Adrenal gland (tissue), 9 donors: ENCODE measurements at regions not wholly inside any gene's neighbourhood (a gene's known extent, or its start where the extent isn't known, plus 50 kb on each side); places are given as distances from the start of the nearest gene placed in this dataset.

Source experiments
- DNase-seq, 7 donors: peaks; one replicate each; pipeline ENCODE4 v3.0.0-alpha.2; 2019 to 2020
- H3K27ac ChIP-seq, 5 donors: fragments of 200-600 bp; sonication (generic) in 4 of 5; 1 replicate in 3 of 5; 2 replicates in 2 of 5; pipeline versions ENCODE4 v1.5.1 to v1.8.0; 2016 to 2020; ENCODE audit warnings: mild to moderate bottlenecking in 1 of 5
- H3K27me3 ChIP-seq: fragments of 200-600 bp; 2 replicates; pipeline ENCODE4 v1.8.0; 2021
- H3K36me3 ChIP-seq, 2 donors: fragments of 200-600 bp; replicated peaks in 1 of 2; 1 replicate in 1 of 2; 2 replicates in 1 of 2; pipeline versions ENCODE4 v1.5.1 to v1.8.0; 2018 to 2022
- H3K4me1 ChIP-seq, 2 donors: fragments of 200-600 bp; replicated peaks in 1 of 2; 1 replicate in 1 of 2; 2 replicates in 1 of 2; pipeline versions ENCODE4 v1.5.1 to v1.8.0; 2018 to 2021
- H3K4me3 ChIP-seq, 4 donors: fragments of 200-600 bp; sonication (generic) in 3 of 4; one replicate each; pipeline ENCODE4 v1.5.1; 2016 to 2018
- H3K9me3 ChIP-seq, 3 donors: fragments of 200-600 bp; sonication (generic) in 1 of 3; replicated peaks in 1 of 3; 1 replicate in 2 of 3; 2 replicates in 1 of 3; pipeline versions ENCODE4 v1.5.1 to v1.8.0; 2016 to 2021
- POLR2A ChIP-seq, 2 donors: fragments of 450-650 bp; IDR thresholded peaks; one replicate each; pipeline ENCODE4 v1.6.1; 2017; ENCODE audit warnings: antibody characterized with exemption in 2 of 2, mild to moderate bottlenecking in 2 of 2, moderate library complexity in 1 of 2
- WGBS, 4 donors: extraction: QIAGEN DNeasy Blood & Tissue Kit in 2 of 4; methylation state at CpG; one replicate each; pipeline versions ENCODE4 v1.1.5 to v1.1.7; 2013 to 2017; 5-methylcytosine and 5-hydroxymethylcytosine counted together
- intact Hi-C, 2 donors: fragments of 100-400 bp; cut with DNase I; formaldehyde crosslinking; loops; one replicate each; pipeline versions ENCODE4 v1.14.1 to v1.15.0; 2022 to 2023
- TF ChIP-seq, protein P1 (sequence below), 6 experiments: fragments of 450-650 bp in 4 of 6; fragments of 200-600 bp in 2 of 6; sonication (generic) in 1 of 6; IDR thresholded peaks; 1 replicate in 5 of 6; 2 replicates in 1 of 6; pipeline versions ENCODE4 v1.5.1 to v1.8.0; 2016 to 2021; ENCODE audit warnings: antibody characterized with exemption in 6 of 6, mild to moderate bottlenecking in 2 of 6, moderate library complexity in 1 of 6
- donor health status: healthy with polysubstance abuse.
- donor health status: Bipolar disorder and iron deficiency.
- donor health status: DM: yes; HTN: yes; CAD: no.
- donor health status: DM: no; HTN: no; CAD: no.
- donor health status: DM: no; HTN: no; CAD: no.

DNA sequence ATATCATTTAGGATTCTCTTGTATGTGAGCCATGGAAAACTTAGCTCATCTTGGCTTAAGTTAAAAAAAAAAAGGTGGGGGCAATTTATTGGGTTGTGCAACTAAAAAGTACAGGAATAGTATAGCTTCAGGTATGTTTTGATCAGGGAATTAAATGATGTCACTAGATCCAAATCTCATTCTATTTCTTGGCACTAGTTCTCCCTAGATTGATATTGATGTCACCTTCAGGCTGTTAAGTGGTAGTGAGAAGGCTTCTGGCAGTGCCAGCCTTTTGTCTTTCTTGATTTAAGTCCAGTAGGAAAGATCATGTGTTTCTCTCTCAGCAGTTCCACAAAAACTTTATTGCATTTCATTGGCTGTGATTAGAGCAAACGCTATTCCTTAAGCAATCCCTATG, 65.0 kb upstream of the ZBED5 start:
- TF ChIP-seq, protein P1, sequence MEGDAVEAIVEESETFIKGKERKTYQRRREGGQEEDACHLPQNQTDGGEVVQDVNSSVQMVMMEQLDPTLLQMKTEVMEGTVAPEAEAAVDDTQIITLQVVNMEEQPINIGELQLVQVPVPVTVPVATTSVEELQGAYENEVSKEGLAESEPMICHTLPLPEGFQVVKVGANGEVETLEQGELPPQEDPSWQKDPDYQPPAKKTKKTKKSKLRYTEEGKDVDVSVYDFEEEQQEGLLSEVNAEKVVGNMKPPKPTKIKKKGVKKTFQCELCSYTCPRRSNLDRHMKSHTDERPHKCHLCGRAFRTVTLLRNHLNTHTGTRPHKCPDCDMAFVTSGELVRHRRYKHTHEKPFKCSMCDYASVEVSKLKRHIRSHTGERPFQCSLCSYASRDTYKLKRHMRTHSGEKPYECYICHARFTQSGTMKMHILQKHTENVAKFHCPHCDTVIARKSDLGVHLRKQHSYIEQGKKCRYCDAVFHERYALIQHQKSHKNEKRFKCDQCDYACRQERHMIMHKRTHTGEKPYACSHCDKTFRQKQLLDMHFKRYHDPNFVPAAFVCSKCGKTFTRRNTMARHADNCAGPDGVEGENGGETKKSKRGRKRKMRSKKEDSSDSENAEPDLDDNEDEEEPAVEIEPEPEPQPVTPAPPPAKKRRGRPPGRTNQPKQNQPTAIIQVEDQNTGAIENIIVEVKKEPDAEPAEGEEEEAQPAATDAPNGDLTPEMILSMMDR (IDR thresholded peaks at IDR 0.05): no peak
- no peak for TF ChIP-seq POLR2A (IDR thresholded peaks at IDR 0.05)

DNA sequence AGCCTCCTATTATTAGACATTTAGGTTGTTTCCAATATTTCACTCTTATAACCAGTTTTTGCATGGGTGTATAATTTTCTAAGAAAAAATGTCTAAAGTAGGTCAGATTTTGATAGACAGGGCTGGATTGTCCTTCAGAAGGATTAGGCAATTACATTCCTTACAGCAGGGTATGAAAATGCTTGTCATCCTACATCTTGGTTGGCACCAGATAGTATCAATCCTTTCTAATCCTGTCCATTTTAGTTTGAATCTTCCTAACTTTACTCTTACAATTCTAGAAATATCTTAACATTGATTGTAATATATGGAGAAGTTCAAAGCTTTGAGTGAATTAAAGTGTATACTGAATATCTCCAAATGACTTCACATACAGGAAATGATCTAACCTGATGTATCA, 63.0 kb upstream of the ZBED5 start:
- Histone ChIP-seq H3K27me3 (no peaks in the 10 kb centered on the region), H3K36me3 (no peaks in the 10 kb centered on the region), H3K4me3 (no peak overlapping the region), H3K4me1 (no peaks in the 10 kb centered on the region), H3K27ac (no peak overlapping the region), H3K9me3 (no peaks in the 10 kb centered on the region)
- DNase-seq: no peak
- intact Hi-C loops: no loop called here
- no peak for TF ChIP-seq POLR2A (IDR thresholded peaks at IDR 0.05)
- TF ChIP-seq, protein P1 (IDR thresholded peaks at IDR 0.05): no peak

More for the DNA sequence above, 65.0 kb upstream of the ZBED5 start:
- 64 to 78% (median 72%) methylated on average over 1 of the region's 1 CpG for WGBS, 4 donors
- no peak for DNase-seq
- H3K4me3 ChIP-seq: no peak overlapping the region
- H3K9me3 ChIP-seq: no peaks in the 10 kb centered on the region
- no peak overlapping the region for H3K27ac ChIP-seq
- no peaks in the 10 kb centered on the region for H3K27me3 ChIP-seq
- no peaks in the 10 kb centered on the region for H3K36me3 ChIP-seq
- intact Hi-C loops: no loop called here
- no peaks in the 10 kb centered on the region for H3K4me1 ChIP-seq

DNA sequence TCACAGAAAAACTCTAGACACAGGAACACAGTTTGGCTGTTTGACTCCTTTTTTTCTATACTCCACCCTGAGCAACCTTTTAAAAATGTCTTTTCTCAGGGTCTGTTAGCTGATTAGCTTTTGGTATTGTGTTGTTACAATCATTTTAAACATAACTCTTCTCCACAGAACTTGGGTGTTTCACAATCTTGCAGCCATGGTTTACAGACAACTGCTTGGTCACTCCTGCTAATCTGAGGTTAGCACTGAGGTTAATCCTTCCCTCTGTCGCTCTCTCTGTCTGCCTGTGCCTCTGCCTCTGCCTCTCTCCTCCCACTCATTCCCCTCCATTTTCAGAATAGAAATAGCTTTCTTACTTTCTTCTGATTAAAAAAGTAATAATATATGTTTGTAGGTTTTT, 62.4 kb upstream of the ZBED5 start:
- 60 to 90% (median 79%) methylated on average over 1 of the region's 1 CpG for WGBS, 4 donors
- no peaks in the 10 kb centered on the region for H3K27me3 ChIP-seq
- H3K4me3 ChIP-seq: no peak overlapping the region
- intact Hi-C loops: no loop called here
- no peak for TF ChIP-seq POLR2A (IDR thresholded peaks at IDR 0.05)
- TF ChIP-seq, protein P1 (IDR thresholded peaks at IDR 0.05): no peak
- no peaks in the 10 kb centered on the region for H3K4me1 ChIP-seq
- no peaks in the 10 kb centered on the region for H3K36me3 ChIP-seq
- no peak for DNase-seq
- no peak overlapping the region for H3K27ac ChIP-seq
- no peaks in the 10 kb centered on the region for H3K9me3 ChIP-seq

DNA sequence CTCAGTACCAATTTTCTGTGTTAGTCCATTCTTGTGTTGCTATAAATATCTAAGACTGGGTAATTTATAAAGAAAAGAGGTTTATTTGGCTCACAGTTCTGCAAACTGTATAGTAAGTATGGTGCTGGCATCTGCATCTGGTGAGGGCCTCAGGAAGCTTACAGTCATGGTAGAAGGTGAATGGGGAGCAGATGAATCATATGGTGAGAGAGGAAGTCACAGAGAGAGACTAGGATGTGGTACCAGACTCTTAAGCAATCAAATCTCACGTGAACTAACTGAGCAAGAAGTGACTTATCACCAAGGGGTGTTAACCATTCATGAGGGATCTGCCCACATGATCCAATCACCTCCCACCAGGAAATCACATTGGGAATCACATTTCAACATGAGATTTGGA, 60.8 kb upstream of the ZBED5 start:
- H3K36me3 ChIP-seq: no peaks in the 10 kb centered on the region
- no peaks in the 10 kb centered on the region for H3K9me3 ChIP-seq
- DNase-seq: no peak
- no peak overlapping the region for H3K27ac ChIP-seq
- H3K4me1 ChIP-seq: no peaks in the 10 kb centered on the region
- no peaks in the 10 kb centered on the region for H3K27me3 ChIP-seq
- intact Hi-C loops: no loop called here
- no peak overlapping the region for H3K4me3 ChIP-seq
- WGBS, 4 donors: 61 to 70% (median 63%) methylated on average over 1 of the region's 1 CpG
- TF ChIP-seq POLR2A (IDR thresholded peaks at IDR 0.05): no peak
- TF ChIP-seq, protein P1 (IDR thresholded peaks at IDR 0.05): no peak
